HG03460 (cell line): ENCODE measurements at regions not wholly inside any gene's neighbourhood (a gene's known extent, or its start where the extent isn't known, plus 50 kb on each side); places are given as distances from the start of the nearest gene placed in this dataset.
A peak's percentile ranks its signal among the peaks of the same experiment; 100 is the strongest.
"Not testable (repeated sequence)": the region's sequence is repeated elsewhere in the genome, so short reads cannot be mapped to it uniquely, and the experiment has no call there.

Source experiments
- ATAC-seq: cut with Tn5 transposase; IDR thresholded peaks from one replicate; pipeline ENCODE4 v1.9.1; 2021; ENCODE audit not compliant: unreplicated experiment

DNA sequence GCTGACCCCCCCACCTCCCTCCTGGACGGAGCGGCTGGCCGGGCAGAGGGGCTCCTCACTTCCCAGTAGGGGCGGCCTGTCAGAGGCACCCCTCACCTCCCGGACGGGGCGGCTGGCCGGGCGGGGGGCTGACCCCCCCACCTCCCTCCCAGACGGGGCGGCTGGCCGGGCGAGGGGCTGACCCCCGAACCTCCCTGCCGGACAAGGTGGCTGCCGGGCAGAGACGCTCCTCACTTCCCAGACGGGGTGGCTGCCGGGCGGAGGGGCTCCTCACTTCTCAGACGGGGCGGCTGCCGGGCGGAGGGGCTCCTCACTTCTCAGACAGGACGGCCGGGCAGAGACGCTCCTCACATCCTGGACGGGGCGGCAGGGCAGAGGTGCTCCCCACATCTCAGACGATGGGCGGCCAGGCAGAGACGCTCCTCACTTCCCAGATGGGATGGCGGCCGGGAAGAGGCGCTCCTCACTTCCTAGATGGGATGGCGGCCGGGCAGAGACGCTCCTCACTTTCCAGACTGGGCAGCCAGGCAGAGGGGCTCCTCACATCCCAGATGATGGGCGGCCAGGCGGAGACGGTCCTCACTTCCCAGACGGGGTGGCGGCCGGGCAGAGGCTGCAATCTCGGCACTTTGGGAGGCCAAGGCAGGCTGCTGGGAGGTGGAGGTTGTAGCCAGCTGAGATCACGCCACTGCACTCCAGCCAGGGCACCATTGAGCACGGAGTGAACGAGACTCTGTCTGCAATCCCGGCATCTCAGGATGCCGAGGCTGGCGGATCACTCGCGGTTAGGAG is 66.2 kb upstream of the PAPPA2 start:
- not testable (repeated sequence) for ATAC-seq

DNA sequence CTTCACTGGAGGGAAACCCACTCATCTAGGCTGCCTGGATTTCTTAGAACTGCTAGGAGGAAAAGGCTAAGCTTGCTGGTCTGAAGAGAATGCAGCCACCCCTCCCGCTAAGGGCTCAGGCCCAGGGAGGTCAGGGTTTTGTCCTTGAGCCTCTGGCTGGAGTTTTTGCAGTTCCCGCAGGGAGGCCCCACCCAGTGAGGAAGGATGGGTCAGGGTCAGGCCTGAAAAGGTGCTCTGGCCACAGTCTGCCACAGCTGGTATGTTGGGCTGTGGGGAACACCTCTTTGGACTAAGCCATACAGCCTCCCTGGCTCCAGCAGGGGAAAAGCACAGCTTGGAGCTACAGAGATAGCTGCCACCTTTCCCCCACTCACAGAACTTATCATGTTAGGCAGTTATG is 71.4 kb upstream of the PAPPA2 start:
- no peak for ATAC-seq

DNA sequence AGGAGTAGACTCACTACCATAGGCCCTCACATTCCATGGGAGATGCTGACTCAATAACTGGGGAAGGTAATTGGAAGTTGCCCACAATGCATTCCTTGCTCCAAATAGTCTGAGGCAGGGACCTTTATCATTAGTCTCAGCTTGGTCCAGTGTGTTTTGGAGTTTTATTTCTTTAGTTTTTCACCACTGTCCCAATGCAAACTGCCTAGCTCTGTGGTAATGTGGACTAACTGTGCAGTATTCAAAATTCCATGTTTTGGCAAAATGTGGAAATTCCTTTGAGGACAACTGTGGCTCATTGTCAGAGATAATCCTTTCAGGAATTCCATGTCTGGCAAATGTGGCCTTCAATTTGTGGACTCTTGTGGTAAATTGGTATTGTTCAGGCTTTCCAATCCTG is 78.1 kb upstream of the PAPPA2 start:
- ATAC-seq: no peak

DNA sequence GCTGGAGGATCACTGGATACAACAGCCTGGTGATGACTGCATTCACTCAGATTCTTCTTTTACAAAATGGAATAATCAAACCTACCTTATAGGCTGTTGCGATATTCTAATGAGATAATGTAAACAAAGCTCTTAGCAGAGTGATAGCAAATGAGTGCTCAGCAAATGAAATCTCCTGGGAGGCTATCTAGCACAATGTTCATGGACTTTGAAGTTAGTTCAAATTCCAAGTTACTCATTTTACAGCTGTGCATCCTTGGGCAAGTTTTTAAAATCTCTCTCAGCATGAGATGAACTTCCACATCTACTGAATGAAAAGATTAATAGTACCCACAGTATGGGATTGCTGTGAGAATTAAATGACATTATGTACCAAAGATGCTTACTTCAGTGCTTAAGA is 80.8 kb upstream of the PAPPA2 start:
- ATAC-seq: no peak

- ATAC-seq: no peak
Observed at GRCh38 chr1:176379626-176380339, 83.2 kb upstream of the PAPPA2 start.

DNA sequence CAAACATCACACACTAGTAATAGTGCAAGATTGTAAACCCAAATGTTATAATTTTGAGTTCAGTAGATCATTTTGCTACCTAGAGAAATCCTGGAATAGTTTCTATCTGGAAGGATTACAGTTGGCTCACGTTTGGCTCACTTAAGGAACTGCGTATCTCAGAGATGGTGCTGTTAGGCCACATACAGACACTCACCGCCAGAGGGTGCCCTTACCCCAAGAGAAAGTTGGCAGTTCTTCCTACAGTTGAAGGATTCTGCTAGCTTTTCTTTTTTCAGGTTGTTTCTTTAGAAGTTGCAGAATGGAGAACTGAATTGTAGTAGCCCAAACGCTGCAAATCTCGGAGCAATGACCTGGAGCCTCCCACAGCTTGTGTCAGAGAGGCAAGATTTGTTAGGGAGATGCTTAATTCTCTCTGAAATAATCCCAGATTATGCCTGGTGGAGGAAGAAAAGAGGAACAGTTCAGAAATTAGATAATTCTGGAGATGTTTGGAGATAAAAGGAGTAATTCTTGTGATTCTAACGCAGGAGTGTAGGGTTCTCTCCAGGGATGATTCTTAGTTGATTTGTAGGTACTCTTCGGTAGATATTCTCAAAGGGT is 87.9 kb upstream of the PAPPA2 start:
- ATAC-seq: peak; percentile 79

DNA sequence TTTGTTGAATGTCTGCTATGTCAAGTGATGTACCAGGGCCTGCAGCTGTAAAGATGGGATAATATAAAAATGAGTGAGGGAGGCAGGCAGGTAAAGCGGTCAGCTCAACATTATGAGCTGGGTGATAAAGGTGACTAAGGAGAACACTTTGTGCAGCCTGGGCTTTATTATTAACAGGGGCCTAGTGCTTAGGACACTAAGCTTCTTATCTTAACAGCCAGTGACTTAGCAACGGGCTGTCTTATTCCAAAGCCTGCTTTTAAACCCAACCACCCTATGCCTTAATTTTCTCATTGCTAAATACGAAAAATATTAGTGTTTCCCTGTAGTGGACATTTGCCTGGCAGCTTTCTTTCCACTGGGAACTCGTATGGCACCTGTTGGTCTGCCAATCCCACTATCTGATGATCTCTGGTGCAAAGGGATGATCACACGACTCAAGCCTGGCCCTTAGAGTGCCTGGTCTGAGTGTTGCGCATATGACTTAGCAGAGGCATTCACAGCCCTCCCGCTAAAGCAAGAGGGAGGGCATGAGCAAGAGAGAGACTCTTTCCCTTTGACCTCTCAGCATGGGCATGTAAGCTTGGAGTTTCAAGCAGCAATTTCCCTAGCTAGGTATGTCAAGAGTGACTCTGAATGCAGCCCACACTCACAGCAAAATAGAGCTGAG is 98.6 kb upstream of the PAPPA2 start:
- no peak for ATAC-seq

DNA sequence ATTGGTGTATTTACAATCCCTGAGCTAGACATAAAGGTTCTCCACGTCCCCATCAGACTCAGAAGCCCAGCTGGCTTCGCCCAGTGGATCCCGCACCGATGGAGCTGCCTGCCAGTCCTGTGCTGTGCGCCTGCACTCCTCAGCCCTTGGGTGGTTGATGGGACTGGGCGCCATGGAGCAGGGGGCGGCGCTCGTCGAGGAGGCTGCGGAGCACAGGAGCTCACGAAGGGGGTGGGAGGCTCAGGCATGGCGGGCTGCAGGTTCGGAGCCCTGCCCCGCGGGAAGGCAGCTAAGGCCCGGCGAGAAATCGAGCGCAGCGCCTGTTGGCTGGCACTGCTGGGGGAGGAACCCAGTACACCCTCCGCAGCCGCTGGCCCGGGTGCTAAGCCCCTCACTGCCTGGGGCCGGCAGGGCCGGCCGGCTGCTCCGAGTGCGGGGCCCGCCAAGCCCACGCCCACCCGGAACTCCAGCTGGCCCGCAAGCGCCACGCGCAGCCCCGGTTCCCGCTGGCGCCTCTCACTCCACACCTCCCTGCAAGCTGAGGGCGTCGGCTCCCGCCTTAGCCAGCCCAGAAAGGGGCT is 113.8 kb upstream of the PAPPA2 start:
- ATAC-seq: not testable (repeated sequence)

- ATAC-seq: no peak
Observed at GRCh38 chr1:176341656-176342055, 121.3 kb upstream of the PAPPA2 start.

- no peak for ATAC-seq
Observed at GRCh38 chr1:176338877-176339276, 124.1 kb upstream of the PAPPA2 start.

DNA sequence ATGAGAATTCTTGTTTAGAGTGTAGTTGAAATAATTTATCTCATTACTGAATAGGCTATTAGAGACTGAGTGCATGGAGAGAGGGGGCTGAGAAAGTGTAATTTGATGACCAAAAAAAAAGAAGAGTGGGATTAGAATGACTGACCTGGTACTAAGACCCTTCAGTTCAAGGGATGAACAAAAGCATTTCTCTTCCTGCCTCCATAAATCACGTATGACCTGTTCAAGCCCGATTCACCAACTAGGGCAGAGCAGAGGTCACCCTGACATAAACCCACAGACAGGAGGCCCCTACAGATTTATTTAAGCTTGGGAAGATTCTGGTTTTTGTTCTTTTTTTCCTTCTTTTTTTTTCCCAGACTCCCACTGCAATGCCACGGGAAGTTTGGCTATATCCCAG is 123.7 kb upstream of the COP1 start:
- no peak for ATAC-seq

- ATAC-seq: no peak
Observed at GRCh38 chr1:176325664-176326063, 118.6 kb upstream of the COP1 start.

GRCh38 chr1:176323472-176323871 is 116.4 kb upstream of the COP1 start:
- no peak for ATAC-seq

DNA sequence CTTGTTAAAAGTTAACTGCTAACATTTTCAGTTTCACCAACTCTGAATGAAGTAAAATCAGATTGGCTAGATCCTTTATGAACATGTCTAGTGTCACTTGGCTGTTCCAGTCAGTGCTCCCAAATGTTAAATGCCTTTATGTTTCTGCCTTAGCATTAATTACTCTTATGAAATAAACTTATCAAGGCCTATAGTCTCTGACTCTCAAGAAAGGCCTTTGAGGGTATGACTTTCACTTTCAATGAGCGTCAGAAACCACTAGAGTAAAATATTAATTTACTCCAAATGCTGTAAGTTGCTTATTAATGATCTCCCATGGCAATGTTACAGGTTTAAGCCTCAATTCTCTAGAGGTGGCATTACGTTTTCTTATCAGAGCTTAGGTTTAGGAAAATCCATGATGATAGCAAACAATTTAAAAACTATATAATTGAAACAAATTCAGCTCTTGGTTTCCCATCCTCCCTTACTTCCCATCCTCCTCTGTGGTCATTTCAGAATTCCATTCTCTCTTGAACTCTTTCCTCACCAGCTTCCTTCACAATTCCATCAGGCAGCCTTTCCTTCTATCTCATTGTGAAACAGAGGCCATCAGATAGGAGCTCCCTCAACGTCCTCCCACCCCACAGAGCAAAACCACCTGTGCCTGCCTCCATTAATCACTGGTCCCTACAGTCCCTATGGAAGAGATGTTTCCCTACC is 108.6 kb upstream of the COP1 start:
- peak; percentile 99 for ATAC-seq

DNA sequence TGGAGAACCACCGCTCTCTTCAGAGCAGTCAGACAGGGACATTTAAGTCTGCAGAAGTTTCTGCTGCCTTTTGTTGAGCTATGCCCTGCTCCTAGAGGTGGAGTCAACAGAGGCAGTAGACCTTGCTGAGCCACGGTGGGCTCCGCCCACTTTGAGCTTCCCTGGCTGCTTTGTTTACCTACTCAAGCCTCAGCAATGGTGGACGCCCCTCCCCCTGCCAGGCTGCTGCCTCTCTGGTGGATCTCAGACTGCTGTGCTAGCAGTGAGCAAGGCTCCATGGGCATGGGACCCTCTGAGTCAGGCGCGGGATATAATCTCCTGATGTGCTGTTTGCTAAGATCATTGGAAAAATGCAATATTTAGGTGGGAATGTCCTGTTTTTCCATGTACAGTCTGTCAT is 89.5 kb upstream of the COP1 start:
- not testable (repeated sequence) for ATAC-seq

DNA sequence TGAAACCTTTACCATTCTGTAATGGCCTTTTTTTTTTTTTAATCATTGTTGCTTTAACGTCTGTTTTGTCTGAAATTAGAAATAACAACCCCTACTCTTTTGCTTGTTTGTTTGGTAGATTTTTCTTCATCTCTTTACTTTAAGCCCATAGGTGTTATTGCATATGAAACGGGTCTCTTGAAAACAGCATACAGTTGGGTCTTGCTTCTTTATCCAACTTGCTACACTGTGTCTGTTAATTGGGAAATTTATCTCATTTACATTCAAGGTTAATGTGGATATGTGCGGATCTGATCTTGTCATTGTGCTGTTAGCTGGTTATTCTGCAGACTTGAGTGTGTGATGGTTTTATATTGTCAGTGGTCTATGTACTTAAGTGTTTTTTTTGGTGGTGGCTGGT is 78.9 kb upstream of the COP1 start:
- no peak for ATAC-seq

DNA sequence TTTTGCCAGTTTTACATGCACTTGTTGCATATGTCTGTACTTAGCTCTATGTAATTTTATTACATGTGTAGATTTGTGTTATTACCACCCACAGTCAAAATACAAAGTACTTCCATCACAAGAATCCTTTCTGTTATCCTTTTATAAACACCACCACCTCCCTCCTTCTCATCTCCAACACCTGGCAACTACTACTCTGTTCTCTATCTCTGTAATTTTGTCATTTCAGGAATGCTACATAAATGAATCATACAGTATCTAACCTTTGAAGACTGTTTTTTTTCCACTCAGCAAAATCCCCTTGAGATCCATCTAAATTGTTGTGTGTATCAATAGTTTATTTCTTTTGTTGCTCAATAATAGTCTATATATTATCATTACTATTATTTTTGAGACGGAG is 64.5 kb upstream of the COP1 start:
- no peak for ATAC-seq
